WERI-Rb-1 (cell line): ENCODE measurements at regions not wholly inside any gene's neighbourhood (a gene's known extent, or its start where the extent isn't known, plus 50 kb on each side); places are given as distances from the start of the nearest gene placed in this dataset.

Experiments used
- DNase-seq: peaks from one replicate; pipeline ENCODE4 v3.0.0-alpha.2; 2020
- H3K27ac ChIP-seq: fragments of 250-450 bp; sonication (Bioruptor Pico); 2 replicates; pipeline ENCODE4 v1.5.1; 2020; ENCODE audit warnings: mild to moderate bottlenecking, moderate library complexity
- H3K27me3 ChIP-seq: fragments of 250-450 bp; sonication (Bioruptor Pico); 2 replicates; pipeline ENCODE4 v1.5.1; 2021; ENCODE audit warnings: mild to moderate bottlenecking, low read depth, moderate library complexity; ENCODE audit not compliant: insufficient read depth, severe bottlenecking
- H3K36me3 ChIP-seq: fragments of 250-450 bp; sonication (Bioruptor Pico); 2 replicates; pipeline ENCODE4 v1.5.1; 2020; ENCODE audit warnings: mild to moderate bottlenecking, moderate library complexity
- H3K4me3 ChIP-seq: 2 replicates; pipeline ENCODE4 v1.5.1; 2011; ENCODE audit warnings: low read depth, mild to moderate bottlenecking, control low read depth, low read length
- H3K9me3 ChIP-seq: fragments of 250-450 bp; sonication (Bioruptor Pico); 2 replicates; pipeline ENCODE4 v1.5.1; 2021; ENCODE audit warnings: mild to moderate bottlenecking, moderate library complexity; ENCODE audit not compliant: severe bottlenecking
- TF ChIP-seq, protein P1 (sequence below): IDR thresholded peaks from 2 replicates; pipeline ENCODE4 v1.5.1; 2011; ENCODE audit warnings: low read depth, mild to moderate bottlenecking, control low read depth, inconsistent platforms, low read length

DNA sequence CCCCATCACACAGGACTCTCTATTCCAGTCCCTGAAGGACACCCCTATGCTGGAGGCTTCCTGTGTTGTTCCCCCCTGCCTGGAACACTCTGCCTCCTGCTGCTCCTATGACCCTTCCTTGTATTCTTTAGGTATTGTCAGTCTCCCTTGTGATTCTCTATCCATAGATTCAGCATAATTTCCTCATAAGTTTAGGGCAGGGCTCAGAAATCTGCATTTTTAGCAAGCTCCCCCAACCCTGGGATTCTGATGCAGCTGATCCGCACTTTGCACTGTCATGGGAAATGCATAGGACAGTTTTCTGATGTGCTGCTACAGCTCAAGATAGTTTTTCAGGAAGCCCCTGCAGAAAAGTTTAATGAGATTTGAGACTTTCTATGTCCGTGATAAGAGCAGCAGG lies 79.9 kb downstream of the ADRA2A start:
- no peak for DNase-seq
- no peaks in the 10 kb centered on the region for H3K36me3 ChIP-seq
- H3K9me3 ChIP-seq = no peaks in the 10 kb centered on the region
- H3K4me3 ChIP-seq = no peak overlapping the region
- TF ChIP-seq, protein P1, sequence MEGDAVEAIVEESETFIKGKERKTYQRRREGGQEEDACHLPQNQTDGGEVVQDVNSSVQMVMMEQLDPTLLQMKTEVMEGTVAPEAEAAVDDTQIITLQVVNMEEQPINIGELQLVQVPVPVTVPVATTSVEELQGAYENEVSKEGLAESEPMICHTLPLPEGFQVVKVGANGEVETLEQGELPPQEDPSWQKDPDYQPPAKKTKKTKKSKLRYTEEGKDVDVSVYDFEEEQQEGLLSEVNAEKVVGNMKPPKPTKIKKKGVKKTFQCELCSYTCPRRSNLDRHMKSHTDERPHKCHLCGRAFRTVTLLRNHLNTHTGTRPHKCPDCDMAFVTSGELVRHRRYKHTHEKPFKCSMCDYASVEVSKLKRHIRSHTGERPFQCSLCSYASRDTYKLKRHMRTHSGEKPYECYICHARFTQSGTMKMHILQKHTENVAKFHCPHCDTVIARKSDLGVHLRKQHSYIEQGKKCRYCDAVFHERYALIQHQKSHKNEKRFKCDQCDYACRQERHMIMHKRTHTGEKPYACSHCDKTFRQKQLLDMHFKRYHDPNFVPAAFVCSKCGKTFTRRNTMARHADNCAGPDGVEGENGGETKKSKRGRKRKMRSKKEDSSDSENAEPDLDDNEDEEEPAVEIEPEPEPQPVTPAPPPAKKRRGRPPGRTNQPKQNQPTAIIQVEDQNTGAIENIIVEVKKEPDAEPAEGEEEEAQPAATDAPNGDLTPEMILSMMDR = no peak
- peaks cover 11% of the 10 kb centered on the region for H3K27me3 ChIP-seq
- H3K27ac ChIP-seq = no peak overlapping the region

GRCh38 chr10:111158595-111158994 lies 81.8 kb downstream of the ADRA2A start:
- TF ChIP-seq, protein P1 = no peak
- Histone ChIP-seq H3K27ac (no peak overlapping the region), H3K36me3 (no peaks in the 10 kb centered on the region), H3K9me3 (no peaks in the 10 kb centered on the region), H3K4me3 (no peak overlapping the region), H3K27me3 (peaks cover 4% of the 10 kb centered on the region)
- DNase-seq = no peak

GRCh38 chr10:111161109-111161874 lies 84.5 kb downstream of the ADRA2A start:
- Histone ChIP-seq H3K27me3 (peaks cover 4% of the 10 kb centered on the region), H3K4me3 (no peak overlapping the region), H3K9me3 (peaks cover 3% of the 10 kb centered on the region), H3K36me3 (no peaks in the 10 kb centered on the region), H3K27ac (no peak overlapping the region)
- DNase-seq = no peak
- TF ChIP-seq, protein P1 = no peak

GRCh38 chr10:111171183-111171582 lies 94.4 kb downstream of the ADRA2A start:
- H3K4me3 ChIP-seq = no peak overlapping the region
- H3K9me3 ChIP-seq = no peaks in the 10 kb centered on the region
- H3K36me3 ChIP-seq = no peaks in the 10 kb centered on the region
- DNase-seq = no peak
- TF ChIP-seq, protein P1 = no peak
- no peak overlapping the region for H3K27ac ChIP-seq
- no peaks in the 10 kb centered on the region for H3K27me3 ChIP-seq

DNA sequence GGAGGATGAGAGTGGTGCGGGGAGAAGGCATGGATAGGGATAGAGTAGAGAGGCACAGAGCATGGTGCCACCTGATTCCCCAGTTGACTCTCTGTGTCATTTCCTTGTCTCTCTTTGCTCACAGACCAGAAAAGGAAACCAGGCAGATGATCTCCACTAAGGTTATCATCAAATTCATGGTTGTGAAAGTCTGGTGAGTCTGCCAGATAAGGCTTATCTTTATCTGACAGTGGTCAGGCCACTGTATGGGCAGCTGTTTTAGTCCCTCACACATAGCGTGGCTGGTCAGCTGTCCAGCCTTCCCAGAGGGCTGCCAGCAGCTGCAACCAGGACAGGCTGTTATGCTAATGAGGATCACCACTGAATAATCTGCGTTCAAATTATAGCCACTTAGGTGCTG lies 99.0 kb downstream of the ADRA2A start:
- TF ChIP-seq, protein P1 = no peak
- H3K4me3 ChIP-seq = no peak overlapping the region
- H3K27me3 ChIP-seq = no peaks in the 10 kb centered on the region
- DNase-seq = no peak
- H3K27ac ChIP-seq = no peak overlapping the region
- no peaks in the 10 kb centered on the region for H3K9me3 ChIP-seq
- no peaks in the 10 kb centered on the region for H3K36me3 ChIP-seq

DNA sequence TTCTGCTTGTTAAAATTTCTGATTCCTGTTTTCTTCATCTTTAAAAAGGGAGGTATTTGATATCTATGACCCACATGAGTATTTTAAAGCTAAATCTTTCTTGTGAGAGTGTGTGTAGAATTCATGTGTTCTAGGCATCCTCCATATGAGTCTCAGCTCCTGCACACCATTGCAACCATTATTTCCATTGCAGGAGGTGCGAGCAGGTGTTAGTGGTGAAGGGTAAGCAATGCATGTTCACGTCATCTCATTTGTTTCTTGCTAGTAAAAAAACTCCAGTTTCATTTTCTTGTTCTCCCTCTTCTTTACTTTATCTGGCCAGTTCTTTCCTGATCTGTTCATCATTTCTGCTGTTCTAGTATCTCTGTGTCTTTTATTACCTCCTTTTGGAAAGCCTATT lies 100.5 kb downstream of the ADRA2A start:
- no peaks in the 10 kb centered on the region for H3K36me3 ChIP-seq
- TF ChIP-seq, protein P1 = no peak
- no peaks in the 10 kb centered on the region for H3K27me3 ChIP-seq
- H3K9me3 ChIP-seq = no peaks in the 10 kb centered on the region
- no peak overlapping the region for H3K4me3 ChIP-seq
- no peak overlapping the region for H3K27ac ChIP-seq
- no peak for DNase-seq
